ENCODE measurements at regions not wholly inside any gene's neighbourhood (a gene's known extent, or its start where the extent isn't known, plus 50 kb on each side); places are given as distances from the start of the nearest gene placed in this dataset.

DNA sequence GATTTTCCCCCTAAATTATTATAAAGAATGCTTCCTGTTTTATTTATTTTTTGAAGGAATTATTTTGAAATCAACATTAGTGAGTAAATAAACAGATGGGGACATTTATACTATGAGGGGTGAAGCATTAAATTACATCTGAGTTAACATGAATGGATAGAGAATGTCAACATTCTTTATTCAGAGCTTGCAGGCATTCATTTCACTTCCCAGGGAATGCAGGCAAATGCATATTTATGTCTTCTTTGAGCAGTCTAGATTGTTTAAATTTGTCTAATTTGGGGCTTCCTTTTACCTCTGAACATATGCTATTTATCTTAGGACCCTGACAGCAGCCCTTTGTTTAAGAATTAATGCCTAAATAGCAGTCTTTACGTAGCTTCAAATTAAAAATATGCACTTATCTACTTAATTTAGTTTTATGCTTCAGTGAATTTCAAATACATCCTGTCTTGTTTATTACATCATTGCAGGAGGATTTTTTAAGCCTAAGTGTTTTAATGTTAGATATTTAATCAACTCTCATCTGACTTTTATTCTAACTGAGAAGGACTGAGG is 630.5 kb upstream of the LMCD1 start:
- ChIA-PET CTCF (no interaction called here), POLR2A (no interaction called here)
- no peak for FAIRE-seq
- Histone ChIP-seq H3K4me2 (ENCODE audit: insufficient read depth, low read length) (no peak overlapping the region), H4K20me1 (replicated peaks; ENCODE audit: control insufficient read depth, extremely low read depth, insufficient read depth, low read length) (no peaks in the 10 kb centered on the region), H3K4me1 (ENCODE audit: control insufficient read depth, extremely low read depth, insufficient read depth, low read length) (peaks cover 22% of the 10 kb centered on the region), H3K9me1 (replicated peaks; ENCODE audit: control insufficient read depth, extremely low read depth, insufficient read depth, low read length) (no peaks in the 10 kb centered on the region), H3K27ac (ENCODE audit: insufficient read depth, low read depth, low read length) (no peak overlapping the region), H3K9ac (replicated peaks; ENCODE audit: extremely low read depth, insufficient read depth, low read length) (no peak overlapping the region), H3K27me3 (ENCODE audit: control insufficient read depth in 2 of 2, insufficient read depth in 2 of 2, low read length in 2 of 2) (no peaks in the 10 kb centered on the region), H2AFZ (ENCODE audit: low read depth, low read length) (no peak overlapping the region), H3K79me2 (ENCODE audit: control insufficient read depth, insufficient read depth, low read length) (no peaks in the 10 kb centered on the region), H3K4me3 (replicated peaks in 1 of 3; ENCODE audit: insufficient read depth in 1 of 3, low read depth in 1 of 3, low read length in 3 of 3) (no peak overlapping the region), H3K9me3 (replicated peaks; ENCODE audit: control insufficient read depth, insufficient read depth, low read length) (no peaks in the 10 kb centered on the region), H3K36me3 (ENCODE audit: control insufficient read depth in 2 of 2, extremely low read depth in 1 of 2, insufficient read depth in 2 of 2, low read length in 2 of 2) (no peaks in the 10 kb centered on the region)
- dilution Hi-C loops (cut with MboI; ENCODE audit: extremely low pct_ligation_motif_present, low sequenced_read_pairs) = no loop called here
- intact Hi-C loops (cut with micrococcal nuclease) = loop anchor here (10.0 kb wide), 2 partner anchors 634 to 676 kb away; partner anchors contain the start of gene LMCD1
- no peak for DNase-seq (ENCODE audit: low read depth, low spot score)
- no peak for TF ChIP-seq EZH2 (IDR thresholded peaks at IDR 0.05; ENCODE audit: borderline replicate concordance, low read depth, low read length, severe bottlenecking)
- TF ChIP-seq MYC (IDR thresholded peaks at IDR 0.05; ENCODE audit: low read depth, low read length) = no peak
- no TSS peak for BruUV-seq (replicated peaks)

DNA sequence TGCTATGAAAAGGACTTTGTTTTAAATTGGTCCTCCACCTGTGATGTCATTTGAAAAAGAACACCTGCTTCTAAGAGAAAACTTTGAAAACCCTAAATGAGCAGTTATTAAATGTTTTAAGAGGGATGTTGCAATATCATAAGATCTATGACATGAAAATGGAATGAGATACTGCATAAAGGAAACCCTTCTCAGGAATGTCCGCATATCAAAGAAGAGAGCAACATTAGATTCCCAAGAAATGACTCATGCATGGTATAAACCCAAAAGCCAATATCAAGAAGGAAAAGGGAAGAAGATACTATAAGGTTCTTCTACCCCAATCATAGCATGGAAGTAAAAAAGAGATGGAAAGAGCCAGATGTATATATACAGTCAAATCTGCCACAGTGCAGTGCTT is 627.5 kb upstream of the LMCD1 start:
- intact Hi-C loops (cut with micrococcal nuclease) = loop anchor here (10.0 kb wide), 2 partner anchors 631 to 679 kb away; partner anchors contain the start of gene LMCD1
- CTCF ChIA-PET = no interaction called here
- peak; percentile 44 for DNase-seq (ENCODE audit: low read depth, low spot score)
- H3K4me2 ChIP-seq (ENCODE audit: insufficient read depth, low read length) = peak overlapping the region; percentile 52
- H2AFZ ChIP-seq (ENCODE audit: low read depth, low read length) = no peak overlapping the region
- H4K20me1 ChIP-seq (replicated peaks; ENCODE audit: control insufficient read depth, extremely low read depth, insufficient read depth, low read length) = no peaks in the 10 kb centered on the region
- BruUV-seq (replicated peaks) = no TSS peak
- dilution Hi-C loops (cut with MboI; ENCODE audit: extremely low pct_ligation_motif_present, low sequenced_read_pairs) = no loop called here
- no peaks in the 10 kb centered on the region for H3K27me3 ChIP-seq (ENCODE audit: control insufficient read depth in 2 of 2, insufficient read depth in 2 of 2, low read length in 2 of 2)
- H3K4me1 ChIP-seq (ENCODE audit: control insufficient read depth, extremely low read depth, insufficient read depth, low read length) = peaks cover 40% of the 10 kb centered on the region
- no peaks in the 10 kb centered on the region for H3K79me2 ChIP-seq (ENCODE audit: control insufficient read depth, insufficient read depth, low read length)
- H3K9ac ChIP-seq (replicated peaks; ENCODE audit: extremely low read depth, insufficient read depth, low read length) = no peak overlapping the region
- H3K27ac ChIP-seq (ENCODE audit: insufficient read depth, low read depth, low read length) = peak overlapping the region; percentile 61
- FAIRE-seq = peak; percentile 44
- TF ChIP-seq JUN (IDR thresholded peaks at IDR 0.05; ENCODE audit: borderline replicate concordance, insufficient read depth, insufficient read length, low read depth) = peak; percentile 58
- peak; percentile 34 for TF ChIP-seq GATA2 (IDR thresholded peaks at IDR 0.05; ENCODE audit: insufficient read depth, insufficient read length, low read depth, low read length)
- no peak for TF ChIP-seq POLR2A (IDR thresholded peaks at IDR 0.05; ENCODE audit: low read depth, low read length)
- TF ChIP-seq, protein P1, sequence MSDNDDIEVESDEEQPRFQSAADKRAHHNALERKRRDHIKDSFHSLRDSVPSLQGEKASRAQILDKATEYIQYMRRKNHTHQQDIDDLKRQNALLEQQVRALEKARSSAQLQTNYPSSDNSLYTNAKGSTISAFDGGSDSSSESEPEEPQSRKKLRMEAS (IDR thresholded peaks at IDR 0.05; ENCODE audit: insufficient read depth, insufficient read length) = no peak
- TF ChIP-seq, protein P2, sequence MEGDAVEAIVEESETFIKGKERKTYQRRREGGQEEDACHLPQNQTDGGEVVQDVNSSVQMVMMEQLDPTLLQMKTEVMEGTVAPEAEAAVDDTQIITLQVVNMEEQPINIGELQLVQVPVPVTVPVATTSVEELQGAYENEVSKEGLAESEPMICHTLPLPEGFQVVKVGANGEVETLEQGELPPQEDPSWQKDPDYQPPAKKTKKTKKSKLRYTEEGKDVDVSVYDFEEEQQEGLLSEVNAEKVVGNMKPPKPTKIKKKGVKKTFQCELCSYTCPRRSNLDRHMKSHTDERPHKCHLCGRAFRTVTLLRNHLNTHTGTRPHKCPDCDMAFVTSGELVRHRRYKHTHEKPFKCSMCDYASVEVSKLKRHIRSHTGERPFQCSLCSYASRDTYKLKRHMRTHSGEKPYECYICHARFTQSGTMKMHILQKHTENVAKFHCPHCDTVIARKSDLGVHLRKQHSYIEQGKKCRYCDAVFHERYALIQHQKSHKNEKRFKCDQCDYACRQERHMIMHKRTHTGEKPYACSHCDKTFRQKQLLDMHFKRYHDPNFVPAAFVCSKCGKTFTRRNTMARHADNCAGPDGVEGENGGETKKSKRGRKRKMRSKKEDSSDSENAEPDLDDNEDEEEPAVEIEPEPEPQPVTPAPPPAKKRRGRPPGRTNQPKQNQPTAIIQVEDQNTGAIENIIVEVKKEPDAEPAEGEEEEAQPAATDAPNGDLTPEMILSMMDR (IDR thresholded peaks at IDR 0.05; ENCODE audit: extremely low read depth in 1 of 2, insufficient read depth in 1 of 2, low read depth in 1 of 2, low read length in 2 of 2) = no peak
- TF ChIP-seq MYC (IDR thresholded peaks at IDR 0.05; ENCODE audit: low read depth, low read length) = no peak
- TF ChIP-seq FOS (IDR thresholded peaks at IDR 0.05; ENCODE audit: borderline replicate concordance, insufficient read depth, low read length) = peak; percentile 61
- no peak for TF ChIP-seq EZH2 (IDR thresholded peaks at IDR 0.05; ENCODE audit: borderline replicate concordance, low read depth, low read length, severe bottlenecking)
- TF ChIP-seq POLR2AphosphoS5 (IDR thresholded peaks at IDR 0.05; ENCODE audit: insufficient read depth, low read depth, low read length) = no peak
- POLR2A ChIA-PET = no interaction called here
- no peaks in the 10 kb centered on the region for H3K36me3 ChIP-seq (ENCODE audit: control insufficient read depth in 2 of 2, extremely low read depth in 1 of 2, insufficient read depth in 2 of 2, low read length in 2 of 2)
- H3K9me3 ChIP-seq (replicated peaks; ENCODE audit: control insufficient read depth, insufficient read depth, low read length) = no peaks in the 10 kb centered on the region
- H3K4me3 ChIP-seq (replicated peaks in 1 of 3; ENCODE audit: insufficient read depth in 1 of 3, low read depth in 1 of 3, low read length in 3 of 3) = no peak overlapping the region
- H3K9me1 ChIP-seq (replicated peaks; ENCODE audit: control insufficient read depth, extremely low read depth, insufficient read depth, low read length) = no peaks in the 10 kb centered on the region

All from endothelial cell of umbilical vein (primary cell).